ENCODE measurements at regions not wholly inside any gene's neighbourhood (a gene's known extent, or its start where the extent isn't known, plus 50 kb on each side); places are given as distances from the start of the nearest gene placed in this dataset.

GRCh38 chr10:44196336-44196735, 188.6 kb downstream of the CXCL12 start:
- no peaks in the 10 kb centered on the region for H3K36me3 ChIP-seq (replicated peaks in 1 of 2; ENCODE audit: control insufficient read depth in 1 of 2, insufficient read depth in 2 of 2, low read length in 2 of 2)
- H3K9me3 ChIP-seq (replicated peaks in 1 of 2; ENCODE audit: control insufficient read depth in 1 of 2, insufficient read depth in 1 of 2, low read length in 2 of 2): peaks cover 0 to 16% of the 10 kb centered on the region in 2 donors
- H3K27ac ChIP-seq (ENCODE audit: low read depth in 1 of 2, low read length in 2 of 2): no peak overlapping the region
- no peak overlapping the region for H3K27ac Mint-ChIP-seq
- no peak overlapping the region for H3K4me2 ChIP-seq (replicated peaks; ENCODE audit: extremely low read depth, low read length, poor library complexity, severe bottlenecking)
- no peaks in the 10 kb centered on the region for H3K79me2 ChIP-seq (ENCODE audit: insufficient read depth, low read length)
- no peak overlapping the region for H3K4me3 ChIP-seq (replicated peaks in 1 of 3; ENCODE audit: low read depth in 2 of 3, low read length in 3 of 3)
- no peak overlapping the region for H3K4me3 Mint-ChIP-seq
- intact Hi-C loops (cut with micrococcal nuclease): no loop called here
- peaks cover 0 to 5% (median 3%) of the 10 kb centered on the region in 7 donors for H3K9me3 Mint-ChIP-seq
- no peaks in the 10 kb centered on the region for H3K27me3 ChIP-seq (ENCODE audit: control insufficient read depth in 2 of 2, insufficient read depth in 2 of 2, low read length in 2 of 2)
- no peak for TF ChIP-seq CTCF (IDR thresholded peaks at IDR 0.05)
- peaks cover 2 to 4% (median 2%) of the 10 kb centered on the region in 3 donors for H3K27me3 Mint-ChIP-seq (ENCODE audit: low read depth in 3 of 3)
- DNase-seq: no peak
- no peak overlapping the region for H3K9ac ChIP-seq (ENCODE audit: insufficient read depth, low read length, poor library complexity, severe bottlenecking)
- no peaks in the 10 kb centered on the region for H3K36me3 Mint-ChIP-seq
- H4K20me1 ChIP-seq (ENCODE audit: insufficient read depth, low read length): no peaks in the 10 kb centered on the region
- no peaks in the 10 kb centered on the region for H3K4me1 Mint-ChIP-seq
- H2AFZ ChIP-seq (ENCODE audit: insufficient read depth, low read depth, low read length, poor library complexity, severe bottlenecking): no peak overlapping the region
- H3K4me1 ChIP-seq (ENCODE audit: control insufficient read depth in 1 of 2, insufficient read depth in 2 of 2, low read length in 2 of 2): no peaks in the 10 kb centered on the region
- WGBS (ENCODE audit: insufficient coverage): 86% methylated on average over 2 of the region's 5 CpGs

- no peak for DNase-seq
- 75% methylated on average over 1 of the region's 2 CpGs for WGBS (ENCODE audit: insufficient coverage)
Measured at GRCh38 chr10:44196008-44196320, 188.9 kb downstream of the CXCL12 start.

More at GRCh38 chr10:44196008-44196320, 188.9 kb downstream of the CXCL12 start:
- Mint-ChIP-seq H3K27ac (no peak overlapping the region), H3K9me3 (peaks cover 0 to 5% (median 2%) of the 10 kb centered on the region in 7 donors), H3K4me3 (no peak overlapping the region), H3K27me3 (ENCODE audit: low read depth in 3 of 3) (peaks cover 2 to 4% (median 2%) of the 10 kb centered on the region in 3 donors), H3K36me3 (no peaks in the 10 kb centered on the region), H3K4me1 (no peaks in the 10 kb centered on the region)
- no peak overlapping the region for H3K4me2 ChIP-seq (replicated peaks; ENCODE audit: extremely low read depth, low read length, poor library complexity, severe bottlenecking)
- no peak overlapping the region for H3K27ac ChIP-seq (ENCODE audit: low read depth in 1 of 2, low read length in 2 of 2)
- H4K20me1 ChIP-seq (ENCODE audit: insufficient read depth, low read length): no peaks in the 10 kb centered on the region
- intact Hi-C loops (cut with micrococcal nuclease): no loop called here
- H2AFZ ChIP-seq (ENCODE audit: insufficient read depth, low read depth, low read length, poor library complexity, severe bottlenecking): no peak overlapping the region
- H3K79me2 ChIP-seq (ENCODE audit: insufficient read depth, low read length): no peaks in the 10 kb centered on the region
- H3K9me3 ChIP-seq (replicated peaks in 1 of 2; ENCODE audit: control insufficient read depth in 1 of 2, insufficient read depth in 1 of 2, low read length in 2 of 2): peaks cover 0 to 13% of the 10 kb centered on the region in 2 donors
- TF ChIP-seq CTCF (IDR thresholded peaks at IDR 0.05): no peak
- no peaks in the 10 kb centered on the region for H3K4me1 ChIP-seq (ENCODE audit: control insufficient read depth in 1 of 2, insufficient read depth in 2 of 2, low read length in 2 of 2)
- H3K9ac ChIP-seq (ENCODE audit: insufficient read depth, low read length, poor library complexity, severe bottlenecking): no peak overlapping the region
- no peak overlapping the region for H3K4me3 ChIP-seq (replicated peaks in 1 of 3; ENCODE audit: low read depth in 2 of 3, low read length in 3 of 3)
- no peaks in the 10 kb centered on the region for H3K36me3 ChIP-seq (replicated peaks in 1 of 2; ENCODE audit: control insufficient read depth in 1 of 2, insufficient read depth in 2 of 2, low read length in 2 of 2)
- no peaks in the 10 kb centered on the region for H3K27me3 ChIP-seq (ENCODE audit: control insufficient read depth in 2 of 2, insufficient read depth in 2 of 2, low read length in 2 of 2)
